ENCODE measurements at regions not wholly inside any gene's neighbourhood (a gene's known extent, or its start where the extent isn't known, plus 50 kb on each side); places are given as distances from the start of the nearest gene placed in this dataset.
A peak's percentile ranks its signal among the peaks of the same experiment; 100 is the strongest.

DNA sequence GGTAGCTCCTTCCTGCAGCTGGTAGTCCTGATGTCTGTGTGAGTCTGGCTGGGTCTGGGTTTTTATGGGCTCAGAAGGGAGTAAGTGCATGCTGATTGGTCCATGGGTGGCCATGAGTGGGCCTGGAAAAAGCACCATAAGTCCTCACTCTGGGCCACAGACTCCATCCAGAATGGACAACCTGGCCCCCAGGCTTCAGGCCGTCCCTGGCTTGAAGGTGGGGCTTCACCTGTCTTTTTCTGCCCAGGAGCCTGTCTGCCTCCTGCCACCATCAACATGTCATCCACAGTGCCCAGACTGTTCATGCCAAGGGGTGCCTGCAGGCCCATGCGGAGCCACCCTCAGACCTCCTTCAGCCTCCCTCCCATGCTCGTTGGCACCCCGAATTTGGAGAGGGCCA is 620.0 kb downstream of the RAPGEF2 start:
- DNase-seq (ENCODE audit: low read depth in 4 of 4, low spot score in 3 of 4): no peak

DNA sequence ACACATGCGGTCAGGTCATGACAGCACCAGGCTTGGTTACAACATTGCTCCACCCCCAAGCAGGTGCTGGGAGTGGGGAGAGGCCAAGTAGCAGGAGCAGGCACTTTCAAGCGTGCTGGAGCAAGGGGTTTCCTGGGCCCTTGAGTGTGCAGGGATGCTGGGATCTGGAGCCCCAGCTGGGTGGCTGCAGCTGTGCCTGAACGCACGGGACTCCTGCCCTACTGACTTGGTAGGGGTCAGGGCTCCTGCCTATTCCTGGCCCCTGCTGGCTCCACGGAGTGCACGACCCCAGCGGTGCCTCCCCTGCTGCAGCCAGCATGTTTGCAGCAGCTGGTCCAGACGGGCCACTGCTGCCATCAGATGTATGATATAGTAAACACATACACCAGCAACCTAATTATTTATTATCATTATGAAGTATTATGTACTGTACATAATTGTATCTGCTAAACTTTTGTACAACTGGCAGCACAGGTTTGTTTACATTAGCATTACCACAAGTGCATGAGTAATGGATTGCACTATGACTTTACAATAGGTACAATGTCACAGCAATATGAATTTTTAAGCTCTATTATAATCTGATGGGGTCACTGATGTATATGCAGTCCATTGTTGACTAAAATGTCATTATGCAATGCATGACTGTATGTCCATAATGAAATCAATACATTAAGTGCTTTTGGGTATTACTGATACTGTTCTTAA is 620.6 kb downstream of the RAPGEF2 start:
- no peak for DNase-seq (ENCODE audit: low read depth in 4 of 4, low spot score in 3 of 4)

DNA sequence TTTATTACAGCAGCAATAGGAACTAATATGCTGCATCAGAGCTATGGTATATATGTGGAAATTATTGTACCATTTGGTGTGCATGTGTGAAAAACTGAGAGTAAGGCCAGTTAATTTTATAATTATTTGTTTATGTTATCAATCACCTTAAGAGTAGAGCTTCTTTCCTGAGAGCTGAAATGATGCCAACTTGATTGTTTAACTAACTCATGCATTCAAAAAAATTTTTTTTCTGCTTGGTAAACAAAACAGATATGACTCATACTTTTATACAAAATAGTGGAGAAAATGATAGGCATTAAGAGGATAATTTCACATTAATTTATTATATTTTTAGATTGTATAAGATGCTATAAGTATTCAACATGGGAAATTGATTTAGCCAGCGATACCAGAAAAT is 622.7 kb downstream of the RAPGEF2 start:
- no peak for DNase-seq (ENCODE audit: low read depth in 4 of 4, low spot score in 3 of 4)

DNA sequence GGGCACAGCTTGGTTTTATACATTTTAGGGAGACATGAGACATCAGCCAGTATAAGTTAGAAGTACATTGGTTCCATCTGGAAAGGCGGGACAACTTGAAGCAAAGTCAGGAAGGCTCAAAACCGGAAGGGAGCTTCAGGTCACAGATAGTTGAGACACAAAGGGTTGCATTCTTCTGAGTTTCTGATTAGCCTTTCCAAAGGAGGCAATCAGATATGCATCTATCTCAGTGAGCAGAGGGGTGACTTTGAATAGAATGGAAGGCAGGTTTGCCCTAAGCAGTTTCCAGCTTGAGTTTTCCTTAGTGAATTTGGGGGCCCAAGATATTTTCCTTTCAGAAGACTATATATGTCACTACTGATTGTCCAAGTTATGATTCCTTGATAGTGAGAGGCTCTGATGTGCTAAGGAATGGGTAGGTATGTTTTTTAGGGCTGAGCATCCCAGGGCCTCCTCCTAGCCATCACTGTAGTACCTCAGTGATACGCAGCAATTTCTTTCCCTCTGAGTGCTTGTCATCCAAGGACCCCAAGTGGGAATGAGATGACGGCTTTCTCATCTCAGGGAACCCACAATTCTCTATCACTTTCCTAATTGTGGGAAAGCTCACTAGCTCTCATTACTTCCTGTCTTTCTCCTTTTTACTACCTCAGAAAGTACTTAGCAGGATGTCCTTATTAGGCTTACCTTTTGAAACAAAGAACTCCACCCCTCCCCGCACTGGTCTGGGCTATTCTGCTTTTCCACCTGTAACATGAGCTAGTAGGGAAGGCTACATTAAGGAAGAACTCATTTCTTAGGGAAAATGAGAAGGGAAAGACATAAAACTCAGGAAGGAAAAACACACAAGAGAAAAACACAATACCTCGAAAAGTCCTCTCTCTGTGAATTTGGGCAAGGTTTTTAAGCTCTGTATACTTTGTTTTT is 632.7 kb downstream of the RAPGEF2 start:
- no peak for DNase-seq (ENCODE audit: low read depth in 4 of 4, low spot score in 3 of 4)

DNA sequence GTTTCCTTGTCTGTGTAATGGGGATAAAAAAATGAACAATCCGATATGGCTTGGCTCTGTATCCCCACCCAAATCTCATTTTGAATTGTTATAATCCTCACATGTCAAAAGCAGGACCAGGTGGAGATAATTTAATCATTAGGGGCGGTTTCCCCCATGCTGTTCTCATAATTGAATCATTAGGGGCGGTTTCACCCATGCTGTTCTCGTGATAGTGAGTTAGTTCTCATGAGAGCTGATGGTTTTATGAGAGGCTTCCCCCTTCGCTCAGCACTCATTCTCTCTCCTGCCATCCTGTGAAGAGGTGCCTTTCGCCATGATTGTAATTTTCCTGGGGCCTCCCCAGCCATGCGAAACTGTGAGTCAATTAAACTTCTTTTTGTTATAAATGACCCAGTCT is 633.5 kb downstream of the RAPGEF2 start:
- DNase-seq (ENCODE audit: low read depth in 4 of 4, low spot score in 3 of 4): no peak

DNA sequence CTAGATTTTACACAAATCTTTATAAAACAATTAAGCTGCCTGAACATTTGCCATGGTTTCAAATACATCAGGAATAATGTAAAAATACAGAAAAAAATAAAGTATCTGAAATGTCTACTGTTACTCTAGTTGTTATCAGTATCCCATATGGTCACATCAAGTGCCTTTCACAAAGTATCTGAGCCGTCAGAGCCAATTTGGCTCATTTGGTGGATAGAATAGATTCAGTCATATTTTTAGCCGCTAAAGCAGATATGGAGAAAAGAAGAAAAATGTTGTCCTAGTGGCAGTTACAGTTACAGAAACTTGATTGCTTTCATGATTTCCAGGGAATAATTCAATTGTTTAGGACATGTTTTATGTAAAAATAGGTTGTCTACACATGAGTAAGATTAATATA is 641.1 kb downstream of the RAPGEF2 start:
- no peak for DNase-seq (ENCODE audit: low read depth in 4 of 4, low spot score in 3 of 4)

DNA sequence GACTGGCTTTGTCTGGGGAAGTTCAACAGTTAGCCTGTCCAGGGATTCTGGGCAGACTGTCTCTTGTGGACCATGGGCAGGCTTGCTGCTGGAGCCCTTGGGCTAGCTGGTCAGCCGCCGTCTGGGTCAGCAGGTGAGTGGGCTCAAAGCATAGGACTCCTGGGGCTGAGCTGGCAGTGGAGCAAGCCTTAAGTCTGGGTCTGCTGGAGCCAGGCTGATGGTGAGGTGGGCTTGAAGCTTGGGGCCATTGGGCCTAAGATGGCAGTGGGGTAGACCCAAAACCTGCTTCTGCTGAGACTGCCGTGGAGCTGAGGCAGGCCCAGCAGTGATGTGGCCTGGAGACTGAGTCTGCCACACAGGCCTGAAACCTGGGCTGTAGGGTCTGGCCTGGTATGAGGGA is 645.1 kb downstream of the RAPGEF2 start:
- DNase-seq (ENCODE audit: low read depth in 4 of 4, low spot score in 3 of 4): no peak

DNA sequence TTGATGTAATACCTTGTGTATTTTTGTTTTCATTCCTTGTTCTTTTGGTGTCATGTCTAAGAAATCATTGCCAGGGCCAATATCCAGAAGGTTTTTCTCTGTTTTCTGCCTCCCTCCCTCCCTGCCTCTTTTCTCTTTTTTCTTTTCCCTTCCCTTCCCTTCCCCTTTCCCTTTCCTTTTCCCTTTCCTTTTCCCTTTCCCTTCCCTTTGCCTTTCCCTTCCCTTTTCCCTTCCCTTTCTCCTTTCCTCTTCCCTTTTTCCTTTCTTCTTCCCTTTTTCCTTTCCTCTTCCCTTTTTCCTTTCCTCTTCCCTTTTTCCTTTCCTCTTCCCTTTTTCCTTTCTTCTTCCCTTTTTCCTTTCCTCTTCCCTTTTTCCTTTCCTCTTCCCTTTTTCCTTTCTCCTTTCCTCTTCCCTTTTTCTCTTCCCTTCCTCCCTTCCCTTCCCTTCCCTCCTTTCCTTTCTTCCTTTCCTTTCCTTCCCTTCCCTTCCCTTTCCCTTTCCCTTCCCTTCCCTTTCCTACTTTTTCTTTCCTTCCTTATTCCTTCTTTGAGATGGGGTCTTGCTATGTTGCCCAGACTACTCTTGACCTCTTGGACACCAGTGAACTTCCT is 646.1 kb downstream of the RAPGEF2 start:
- DNase-seq (ENCODE audit: low read depth in 4 of 4, low spot score in 3 of 4): no peak

DNA sequence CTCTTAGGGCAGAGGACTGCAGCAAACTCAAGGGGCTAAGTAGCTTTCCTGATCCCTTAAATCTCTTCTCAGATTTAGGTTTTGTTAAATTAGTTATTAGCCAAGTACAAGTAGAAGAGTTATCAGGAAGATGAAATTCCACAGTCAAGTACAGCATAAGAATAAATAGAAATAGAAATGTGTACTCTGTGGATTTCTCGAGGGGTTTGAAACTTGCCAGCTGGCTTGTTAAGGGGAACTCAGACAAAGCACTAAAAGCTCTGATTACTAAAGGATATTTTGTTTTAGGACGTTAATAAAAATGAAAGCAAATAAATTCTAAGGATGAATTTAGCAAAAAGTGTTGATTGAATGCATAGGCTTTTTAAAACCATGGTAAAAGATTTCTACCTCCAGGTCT is 654.6 kb downstream of the RAPGEF2 start:
- DNase-seq (ENCODE audit: low read depth in 4 of 4, low spot score in 3 of 4): no peak

DNA sequence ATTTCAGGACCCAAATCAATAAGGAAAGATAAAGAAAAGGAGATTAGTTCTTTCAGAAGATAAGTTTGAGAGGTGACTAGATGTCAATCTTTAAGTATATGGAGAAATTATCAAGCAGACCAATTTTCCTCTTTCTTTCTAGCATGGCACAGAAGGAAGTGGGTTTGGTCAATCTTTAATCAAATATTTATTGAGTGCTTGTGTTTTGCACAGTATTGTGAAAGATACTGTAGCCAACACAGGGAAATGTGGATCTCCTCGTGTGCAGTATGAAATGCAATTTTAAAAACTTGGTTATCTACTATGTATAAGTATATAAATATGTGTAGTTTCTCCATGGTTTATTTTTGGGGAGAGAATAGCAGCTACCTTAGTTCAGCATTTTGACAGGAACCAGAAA is 655.2 kb downstream of the RAPGEF2 start:
- DNase-seq (ENCODE audit: low read depth in 4 of 4, low spot score in 3 of 4): no peak

DNA sequence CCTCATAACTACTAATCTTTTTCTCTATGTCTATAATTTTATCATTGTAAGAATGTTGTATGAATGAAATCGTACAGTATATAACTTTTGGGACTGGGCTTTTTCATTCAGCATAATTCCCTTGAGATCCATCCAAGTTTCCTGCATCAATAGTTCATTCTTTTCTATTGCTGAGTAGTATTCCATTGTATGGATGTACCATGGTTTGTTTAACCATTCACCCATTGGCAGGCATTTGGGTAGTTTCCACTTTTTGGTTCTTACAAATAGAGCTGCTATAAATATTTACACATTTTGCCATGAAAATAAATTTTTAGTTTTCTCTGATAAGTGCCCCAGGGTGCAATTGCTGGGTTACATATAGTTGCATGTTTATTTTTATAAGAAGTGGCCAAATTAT is 659.8 kb downstream of the RAPGEF2 start:
- no peak for DNase-seq (ENCODE audit: low read depth in 4 of 4, low spot score in 3 of 4)

DNA sequence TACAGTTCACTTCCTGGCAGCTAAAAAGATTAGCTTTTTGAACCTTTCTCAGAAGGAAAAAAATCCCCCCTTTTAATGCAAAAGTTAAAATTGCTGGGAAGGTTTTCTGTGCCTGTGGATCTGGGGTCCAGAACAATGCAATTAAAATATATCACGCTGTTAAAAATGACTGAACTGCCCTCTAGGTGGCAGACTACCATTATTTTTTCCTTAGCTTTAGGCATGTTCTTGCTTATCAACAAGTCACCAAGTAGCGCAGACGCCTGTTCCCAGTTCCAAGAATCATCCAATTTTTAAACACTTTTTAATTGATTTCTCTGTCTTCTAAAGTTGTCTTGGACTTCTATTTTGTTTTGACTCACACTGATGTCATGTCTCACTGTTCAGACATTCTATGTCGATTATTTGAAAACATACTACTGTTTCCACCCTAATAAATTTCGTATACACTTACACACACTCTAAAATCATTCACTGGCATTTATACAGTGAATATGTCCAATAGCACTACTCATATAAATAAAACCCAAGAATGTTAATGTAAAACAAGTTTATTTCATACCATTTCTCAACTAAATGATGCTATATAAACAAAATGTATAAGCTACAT is 661.6 kb downstream of the RAPGEF2 start:
- peak; percentile 56 to 73 (median 61) for DNase-seq (ENCODE audit: low read depth in 4 of 4, low spot score in 3 of 4)

DNA sequence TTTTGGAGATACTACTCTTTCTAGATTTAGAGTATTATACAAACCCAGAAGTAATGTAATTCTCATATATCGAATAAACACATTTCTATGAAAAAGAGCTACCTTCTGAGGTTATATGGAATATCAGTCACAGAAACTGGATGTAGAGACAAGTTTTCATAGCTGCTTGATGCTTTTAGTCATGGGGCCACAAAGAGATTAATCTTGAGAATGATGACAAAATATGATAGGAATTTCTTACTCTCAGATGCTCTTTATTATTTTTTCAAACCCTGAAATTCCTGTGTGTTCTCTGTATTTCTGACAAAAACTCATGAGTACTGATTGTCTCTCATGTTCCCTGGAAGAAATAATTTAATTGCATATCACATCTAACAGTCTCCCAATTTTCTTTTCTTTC is 662.5 kb downstream of the RAPGEF2 start:
- DNase-seq (ENCODE audit: low read depth in 4 of 4, low spot score in 3 of 4): no peak

DNA sequence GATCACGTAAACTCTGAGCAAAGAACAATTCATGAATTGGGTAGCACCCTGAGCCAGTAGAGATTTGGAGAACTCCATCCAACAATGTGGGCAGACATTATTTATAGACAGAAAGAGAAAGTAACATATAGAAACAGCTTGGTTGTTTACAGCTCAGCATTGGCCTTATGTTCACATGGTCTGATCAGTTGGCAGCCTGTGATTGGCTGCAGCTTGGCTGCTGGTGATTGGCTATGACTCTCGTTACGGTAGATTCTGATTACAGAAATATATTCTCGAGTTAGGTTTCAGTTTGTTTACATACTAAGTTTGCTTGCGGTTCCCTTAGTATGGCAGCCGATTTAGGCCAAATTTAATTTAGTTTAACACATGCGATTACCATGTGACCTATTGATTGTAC is 663.4 kb downstream of the RAPGEF2 start:
- DNase-seq (ENCODE audit: low read depth in 4 of 4, low spot score in 3 of 4): no peak

DNA sequence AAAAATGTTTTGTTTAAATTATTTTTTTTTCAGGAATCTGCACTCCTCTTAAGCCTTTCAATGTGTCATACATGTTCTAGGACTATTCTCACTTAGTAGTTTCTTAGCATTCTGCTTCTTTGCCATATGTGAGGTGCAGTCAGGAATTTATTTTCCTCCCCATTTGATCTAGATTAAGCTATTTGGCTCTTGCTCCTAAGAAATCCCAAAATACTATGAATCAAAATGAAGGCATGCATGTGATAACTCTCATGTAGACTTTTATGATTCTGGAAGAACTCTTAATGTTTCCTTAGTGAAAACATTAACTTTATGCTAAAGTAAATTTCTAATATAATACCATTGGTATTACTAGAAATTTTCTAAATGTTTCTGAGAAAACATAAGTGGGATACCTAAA is 664.5 kb downstream of the RAPGEF2 start:
- no peak for DNase-seq (ENCODE audit: low read depth in 4 of 4, low spot score in 3 of 4)

DNA sequence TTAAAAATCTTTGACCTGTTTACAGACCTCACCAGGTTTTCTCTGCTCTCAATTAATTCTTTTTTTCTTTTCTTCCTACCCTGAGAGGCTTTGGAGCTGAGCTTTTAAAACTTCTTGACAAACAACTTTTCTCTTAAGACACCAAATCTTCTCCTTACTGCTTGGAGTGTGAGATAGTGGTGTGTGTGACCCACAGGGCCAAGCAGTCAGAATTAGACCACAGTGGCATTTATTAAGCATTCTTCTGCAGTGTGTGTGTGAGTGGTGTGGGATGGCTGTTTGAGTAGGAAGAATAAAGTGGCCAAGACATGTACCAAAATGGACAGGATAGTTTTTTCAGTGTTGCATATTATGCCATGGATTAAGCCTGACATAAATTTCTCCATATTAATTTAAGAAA is 665.1 kb downstream of the RAPGEF2 start:
- no peak for DNase-seq (ENCODE audit: low read depth in 4 of 4, low spot score in 3 of 4)

DNA sequence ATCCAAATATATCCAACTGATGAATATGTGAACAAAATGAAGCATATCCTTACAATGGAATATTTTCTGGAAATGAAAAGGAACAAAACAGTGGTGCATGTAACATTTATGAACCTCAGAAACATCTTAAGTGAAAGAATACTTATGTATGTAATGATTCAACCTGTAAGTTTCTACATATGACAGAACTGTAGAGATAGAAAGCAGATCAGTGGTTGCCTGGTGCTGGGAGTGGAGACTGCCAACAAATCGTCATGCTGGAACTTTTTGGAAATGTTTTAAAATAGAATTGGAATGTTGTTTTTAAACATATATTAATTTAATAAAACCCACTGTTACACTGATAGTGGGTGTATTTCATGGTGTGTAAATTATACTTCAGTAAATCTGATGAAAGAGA is 667.5 kb downstream of the RAPGEF2 start:
- DNase-seq (ENCODE audit: low read depth in 4 of 4, low spot score in 3 of 4): no peak

DNA sequence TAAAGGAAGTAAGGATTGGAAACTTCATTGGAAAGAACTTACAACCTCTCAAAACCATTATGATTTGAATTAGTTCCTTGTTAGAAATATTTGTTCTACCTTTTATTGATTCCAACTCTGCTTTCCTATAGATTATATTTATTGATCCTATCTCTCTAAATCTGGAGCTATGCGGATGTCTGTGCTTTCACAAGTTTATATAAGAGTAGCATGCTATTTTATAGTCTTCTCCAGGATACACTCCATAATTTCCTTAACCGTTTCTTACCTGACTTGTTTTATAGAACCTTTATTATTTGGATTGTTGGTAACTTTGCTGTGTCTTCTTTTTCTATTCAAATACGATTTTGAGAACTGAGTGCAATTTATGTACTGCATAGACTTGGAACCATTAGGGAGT is 668.1 kb downstream of the RAPGEF2 start:
- DNase-seq (ENCODE audit: low read depth in 4 of 4, low spot score in 3 of 4): no peak

DNA sequence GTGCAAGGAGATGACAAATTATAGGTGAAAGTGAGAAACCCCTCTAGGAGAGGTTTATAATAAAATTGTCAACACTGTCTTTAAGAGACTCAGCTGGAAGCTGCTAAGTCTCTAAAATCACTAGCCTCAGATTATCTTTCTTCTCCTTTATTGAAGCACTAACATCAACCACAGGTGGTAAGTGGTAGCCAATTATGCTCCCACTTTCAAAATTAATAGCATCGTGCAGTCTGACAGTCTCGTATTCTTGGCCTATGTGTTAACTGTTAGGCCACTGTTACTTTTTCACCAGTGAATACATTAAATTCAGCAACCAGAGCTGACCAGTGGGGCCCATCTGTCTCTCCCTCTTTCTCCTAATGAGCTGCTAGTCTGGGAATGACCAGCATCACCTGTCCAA is 674.1 kb downstream of the RAPGEF2 start:
- peak in 1 of 4 donors; percentile 7 for DNase-seq (ENCODE audit: low read depth in 4 of 4, low spot score in 3 of 4)

DNA sequence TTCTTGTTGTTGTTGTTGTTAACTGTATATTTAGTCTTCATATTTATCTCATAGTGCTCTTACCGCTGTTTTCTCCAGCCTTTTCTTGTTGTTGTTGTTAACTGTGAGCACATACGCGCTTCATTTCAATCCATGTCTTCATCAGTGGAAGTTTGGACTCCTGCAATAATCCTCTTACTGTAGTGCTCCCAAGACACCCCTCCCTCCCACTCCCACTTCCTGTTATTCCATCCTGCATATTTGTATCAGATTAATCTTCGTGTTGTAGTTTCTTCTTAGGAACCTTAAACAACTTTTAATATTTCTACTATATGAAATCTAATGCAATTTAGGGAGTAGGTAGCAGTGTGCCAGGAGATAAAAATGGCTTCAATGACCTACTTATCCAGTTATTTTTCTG is 674.8 kb downstream of the RAPGEF2 start:
- DNase-seq (ENCODE audit: low read depth in 4 of 4, low spot score in 3 of 4): no peak

DNA sequence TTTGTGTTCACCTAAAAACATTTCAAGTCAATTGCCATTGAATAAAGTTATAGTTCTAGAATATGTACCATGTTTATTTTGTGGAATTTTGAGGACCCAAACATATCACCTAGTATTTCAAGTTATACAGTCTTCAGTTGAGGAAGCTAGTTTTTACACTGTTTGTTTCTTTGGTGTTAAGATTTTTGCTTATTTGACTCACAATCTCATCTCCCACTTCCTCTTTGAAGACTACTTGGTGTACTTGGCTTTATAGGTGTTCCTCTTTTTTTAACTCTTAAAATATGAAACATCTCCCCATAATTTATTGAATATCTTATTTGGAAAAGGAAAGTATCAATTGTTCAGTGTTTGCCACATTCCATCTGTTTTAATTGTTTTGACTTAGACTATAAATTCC is 675.4 kb downstream of the RAPGEF2 start:
- no peak for DNase-seq (ENCODE audit: low read depth in 4 of 4, low spot score in 3 of 4)
